ENCODE measurements at regions not wholly inside any gene's neighbourhood (a gene's known extent, or its start where the extent isn't known, plus 50 kb on each side); places are given as distances from the start of the nearest gene placed in this dataset.

DNA sequence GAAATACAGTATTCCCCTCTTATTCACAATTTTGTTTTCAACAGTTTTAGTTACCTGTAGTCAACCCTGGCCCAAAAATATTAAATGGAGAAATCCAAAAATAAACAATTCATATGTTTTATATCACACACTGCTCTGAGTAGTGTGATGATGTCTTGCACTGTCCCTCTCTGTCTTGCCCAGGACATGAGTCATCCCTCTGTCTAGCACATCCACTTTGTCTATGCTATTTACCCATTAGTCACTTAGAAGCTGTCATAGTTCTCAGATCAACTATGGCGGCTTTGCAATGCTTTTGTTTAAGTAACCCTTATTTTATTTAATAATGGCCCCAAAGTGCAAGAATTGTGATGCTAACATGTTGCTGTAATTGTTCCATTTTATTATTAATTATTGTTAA lies 380.6 kb upstream of the REG3G start:
- intact Hi-C loops (cut with micrococcal nuclease; ENCODE audit: unreplicated experiment): no loop called here
- CTCF ChIA-PET (ENCODE audit: low intra/inter-chr PET ratio, low total read pairs): no interaction called here
- H3K4me2 ChIP-seq (ENCODE audit: low read depth, low read length): no peak overlapping the region
- FAIRE-seq (no peak), ATAC-seq (peak; percentile 41; the same call in 1 of the 3 replicates), DNase-seq (ENCODE audit: low spot score) (no peak)
- H3K4me1 ChIP-seq (ENCODE audit: insufficient read depth, low read length): no peaks in the 10 kb centered on the region
- no peaks in the 10 kb centered on the region for H3K27me3 ChIP-seq (ENCODE audit: control insufficient read depth in 1 of 2, insufficient read depth in 2 of 2, low read length in 2 of 2)
- no peaks in the 10 kb centered on the region for H3K9me3 ChIP-seq (ENCODE audit: low read length)
- no peak for TF ChIP-seq ZNF792 (CRISPR knock-in tag; IDR thresholded peaks at IDR 0.05)
- TF ChIP-seq, protein P1, sequence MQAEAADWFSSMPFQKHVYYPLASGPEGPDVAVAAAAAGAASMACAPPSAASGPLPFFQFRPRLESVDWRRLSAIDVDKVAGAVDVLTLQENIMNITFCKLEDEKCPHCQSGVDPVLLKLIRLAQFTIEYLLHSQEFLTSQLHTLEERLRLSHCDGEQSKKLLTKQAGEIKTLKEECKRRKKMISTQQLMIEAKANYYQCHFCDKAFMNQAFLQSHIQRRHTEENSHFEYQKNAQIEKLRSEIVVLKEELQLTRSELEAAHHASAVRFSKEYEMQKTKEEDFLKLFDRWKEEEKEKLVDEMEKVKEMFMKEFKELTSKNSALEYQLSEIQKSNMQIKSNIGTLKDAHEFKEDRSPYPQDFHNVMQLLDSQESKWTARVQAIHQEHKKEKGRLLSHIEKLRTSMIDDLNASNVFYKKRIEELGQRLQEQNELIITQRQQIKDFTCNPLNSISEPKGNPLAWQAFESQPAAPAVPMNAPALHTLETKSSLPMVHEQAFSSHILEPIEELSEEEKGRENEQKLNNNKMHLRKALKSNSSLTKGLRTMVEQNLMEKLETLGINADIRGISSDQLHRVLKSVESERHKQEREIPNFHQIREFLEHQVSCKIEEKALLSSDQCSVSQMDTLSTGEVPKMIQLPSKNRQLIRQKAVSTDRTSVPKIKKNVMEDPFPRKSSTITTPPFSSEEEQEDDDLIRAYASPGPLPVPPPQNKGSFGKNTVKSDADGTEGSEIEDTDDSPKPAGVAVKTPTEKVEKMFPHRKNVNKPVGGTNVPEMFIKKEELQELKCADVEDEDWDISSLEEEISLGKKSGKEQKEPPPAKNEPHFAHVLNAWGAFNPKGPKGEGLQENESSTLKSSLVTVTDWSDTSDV (CRISPR knock-in tag; IDR thresholded peaks at IDR 0.05): no peak
- TF ChIP-seq NCOA1 (CRISPR knock-in tag; IDR thresholded peaks at IDR 0.05): no peak
- no peak for TF ChIP-seq BRD4 (CRISPR knock-in tag; IDR thresholded peaks at IDR 0.05)
- no peak for TF ChIP-seq RFX3 (CRISPR knock-in tag; IDR thresholded peaks at IDR 0.05)
- no peak for TF ChIP-seq AHR (CRISPR knock-in tag; IDR thresholded peaks at IDR 0.05)
- TF ChIP-seq, protein P2, sequence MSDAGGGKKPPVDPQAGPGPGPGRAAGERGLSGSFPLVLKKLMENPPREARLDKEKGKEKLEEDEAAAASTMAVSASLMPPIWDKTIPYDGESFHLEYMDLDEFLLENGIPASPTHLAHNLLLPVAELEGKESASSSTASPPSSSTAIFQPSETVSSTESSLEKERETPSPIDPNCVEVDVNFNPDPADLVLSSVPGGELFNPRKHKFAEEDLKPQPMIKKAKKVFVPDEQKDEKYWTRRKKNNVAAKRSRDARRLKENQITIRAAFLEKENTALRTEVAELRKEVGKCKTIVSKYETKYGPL (CRISPR knock-in tag; IDR thresholded peaks at IDR 0.05): no peak
- TF ChIP-seq ZKSCAN5 (CRISPR knock-in tag; IDR thresholded peaks at IDR 0.05): no peak
- TF ChIP-seq, protein P3, sequence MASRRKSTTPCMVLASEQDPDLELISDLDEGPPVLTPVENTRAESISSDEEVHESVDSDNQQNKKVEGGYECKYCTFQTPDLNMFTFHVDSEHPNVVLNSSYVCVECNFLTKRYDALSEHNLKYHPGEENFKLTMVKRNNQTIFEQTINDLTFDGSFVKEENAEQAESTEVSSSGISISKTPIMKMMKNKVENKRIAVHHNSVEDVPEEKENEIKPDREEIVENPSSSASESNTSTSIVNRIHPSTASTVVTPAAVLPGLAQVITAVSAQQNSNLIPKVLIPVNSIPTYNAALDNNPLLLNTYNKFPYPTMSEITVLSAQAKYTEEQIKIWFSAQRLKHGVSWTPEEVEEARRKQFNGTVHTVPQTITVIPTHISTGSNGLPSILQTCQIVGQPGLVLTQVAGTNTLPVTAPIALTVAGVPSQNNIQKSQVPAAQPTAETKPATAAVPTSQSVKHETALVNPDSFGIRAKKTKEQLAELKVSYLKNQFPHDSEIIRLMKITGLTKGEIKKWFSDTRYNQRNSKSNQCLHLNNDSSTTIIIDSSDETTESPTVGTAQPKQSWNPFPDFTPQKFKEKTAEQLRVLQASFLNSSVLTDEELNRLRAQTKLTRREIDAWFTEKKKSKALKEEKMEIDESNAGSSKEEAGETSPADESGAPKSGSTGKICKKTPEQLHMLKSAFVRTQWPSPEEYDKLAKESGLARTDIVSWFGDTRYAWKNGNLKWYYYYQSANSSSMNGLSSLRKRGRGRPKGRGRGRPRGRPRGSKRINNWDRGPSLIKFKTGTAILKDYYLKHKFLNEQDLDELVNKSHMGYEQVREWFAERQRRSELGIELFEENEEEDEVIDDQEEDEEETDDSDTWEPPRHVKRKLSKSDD (CRISPR knock-in tag; IDR thresholded peaks at IDR 0.05; ENCODE audit: low read depth): no peak
- TF ChIP-seq ZNF670 (CRISPR knock-in tag; IDR thresholded peaks at IDR 0.05; ENCODE audit: borderline replicate concordance): no peak
- no peak for TF ChIP-seq ARNT (IDR thresholded peaks at IDR 0.05)
- TF ChIP-seq, protein P4, sequence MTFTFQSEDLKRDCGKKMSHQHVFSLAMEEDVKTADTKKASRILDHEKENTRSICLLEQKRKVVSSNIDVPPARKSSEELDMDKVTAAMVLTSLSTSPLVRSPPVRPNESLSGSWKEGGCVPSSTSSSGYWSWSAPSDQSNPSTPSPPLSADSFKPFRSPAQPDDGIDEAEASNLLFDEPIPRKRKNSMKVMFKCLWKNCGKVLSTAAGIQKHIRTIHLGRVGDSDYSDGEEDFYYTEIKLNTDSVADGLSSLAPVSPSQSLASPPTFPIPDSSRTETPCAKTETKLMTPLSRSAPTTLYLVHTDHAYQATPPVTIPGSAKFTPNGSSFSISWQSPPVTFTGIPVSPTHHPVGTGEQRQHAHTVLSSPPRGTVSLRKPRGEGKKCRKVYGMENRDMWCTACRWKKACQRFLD (CRISPR knock-in tag; IDR thresholded peaks at IDR 0.05; ENCODE audit: borderline replicate concordance): no peak
- no peak for TF ChIP-seq ZNF768 (CRISPR knock-in tag; IDR thresholded peaks at IDR 0.05)
- no peak for TF ChIP-seq ZNF839 (CRISPR knock-in tag; IDR thresholded peaks at IDR 0.05; ENCODE audit: borderline replicate concordance)
- no peak for TF ChIP-seq GTF2F1 (IDR thresholded peaks at IDR 0.05; ENCODE audit: low read length)
- TF ChIP-seq, protein P5, sequence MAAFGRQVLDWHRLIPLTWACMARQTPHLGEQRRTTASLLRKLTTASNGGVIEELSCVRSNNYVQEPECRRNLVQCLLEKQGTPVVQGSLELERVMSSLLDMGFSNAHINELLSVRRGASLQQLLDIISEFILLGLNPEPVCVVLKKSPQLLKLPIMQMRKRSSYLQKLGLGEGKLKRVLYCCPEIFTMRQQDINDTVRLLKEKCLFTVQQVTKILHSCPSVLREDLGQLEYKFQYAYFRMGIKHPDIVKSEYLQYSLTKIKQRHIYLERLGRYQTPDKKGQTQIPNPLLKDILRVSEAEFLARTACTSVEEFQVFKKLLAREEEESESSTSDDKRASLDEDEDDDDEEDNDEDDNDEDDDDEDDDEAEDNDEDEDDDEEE (CRISPR knock-in tag; IDR thresholded peaks at IDR 0.05): no peak
- no peak for TF ChIP-seq ZMYM4 (CRISPR knock-in tag; IDR thresholded peaks at IDR 0.05)
- H3K27ac ChIP-seq (ENCODE audit: extremely low read length, insufficient read depth, low read length): no peak overlapping the region
- H3K4me3 ChIP-seq (replicated peaks in 1 of 3; ENCODE audit: insufficient read depth in 1 of 3, low read depth in 2 of 3, low read length in 3 of 3): no peak overlapping the region
- no peak overlapping the region for H2AFZ ChIP-seq (ENCODE audit: low read length)
- in situ Hi-C loops (cut with HindIII; ENCODE audit: extremely low pct_ligation_motif_present, low pct_unique_long_range_greater_than_20kb): no loop called here
- H3K79me2 ChIP-seq (ENCODE audit: insufficient read depth, low read length): no peaks in the 10 kb centered on the region
- WGBS (ENCODE audit: low lambda C conversion rate): 3% methylated on average over 1 of the region's 1 CpG
- no TSS peak for BruUV-seq (replicated peaks)
- H3K9ac ChIP-seq (ENCODE audit: insufficient read depth, low read depth, low read length): no peak overlapping the region
- POLR2A ChIA-PET: no interaction called here
- no peaks in the 10 kb centered on the region for H4K20me1 ChIP-seq (ENCODE audit: insufficient read depth, low read length)
- H3K36me3 ChIP-seq (replicated peaks in 1 of 2; ENCODE audit: control insufficient read depth in 1 of 2, insufficient read depth in 2 of 2, low read length in 2 of 2): no peaks in the 10 kb centered on the region

Measured in HepG2 (cell line).